ENCODE measurements at regions not wholly inside any gene's neighbourhood (a gene's known extent, or its start where the extent isn't known, plus 50 kb on each side); places are given as distances from the start of the nearest gene placed in this dataset.
"Not testable (repeated sequence)": the region's sequence is repeated elsewhere in the genome, so short reads cannot be mapped to it uniquely, and the experiment has no call there.

DNA sequence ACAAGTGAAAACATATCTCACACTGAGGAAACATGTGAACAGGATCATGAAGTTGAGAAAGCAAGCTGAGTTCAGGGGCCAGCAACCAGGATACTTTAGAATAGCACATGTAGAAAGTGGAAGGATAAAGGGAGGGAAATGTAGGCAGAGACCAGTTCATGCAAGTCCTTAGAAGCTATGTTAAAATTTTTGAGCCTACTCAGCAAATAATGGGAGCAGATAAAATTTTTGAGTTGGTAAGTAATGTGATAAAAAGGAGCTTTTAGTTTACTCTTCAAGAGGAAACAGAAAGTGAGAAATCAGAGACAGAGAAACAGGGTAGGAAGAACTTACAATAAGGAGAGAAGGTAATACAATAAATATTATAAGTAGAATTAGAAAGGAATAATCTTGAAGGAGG lies 105.6 kb upstream of the ZBTB20 start:
- no peak for DNase-seq (ENCODE audit: low spot score)

DNA sequence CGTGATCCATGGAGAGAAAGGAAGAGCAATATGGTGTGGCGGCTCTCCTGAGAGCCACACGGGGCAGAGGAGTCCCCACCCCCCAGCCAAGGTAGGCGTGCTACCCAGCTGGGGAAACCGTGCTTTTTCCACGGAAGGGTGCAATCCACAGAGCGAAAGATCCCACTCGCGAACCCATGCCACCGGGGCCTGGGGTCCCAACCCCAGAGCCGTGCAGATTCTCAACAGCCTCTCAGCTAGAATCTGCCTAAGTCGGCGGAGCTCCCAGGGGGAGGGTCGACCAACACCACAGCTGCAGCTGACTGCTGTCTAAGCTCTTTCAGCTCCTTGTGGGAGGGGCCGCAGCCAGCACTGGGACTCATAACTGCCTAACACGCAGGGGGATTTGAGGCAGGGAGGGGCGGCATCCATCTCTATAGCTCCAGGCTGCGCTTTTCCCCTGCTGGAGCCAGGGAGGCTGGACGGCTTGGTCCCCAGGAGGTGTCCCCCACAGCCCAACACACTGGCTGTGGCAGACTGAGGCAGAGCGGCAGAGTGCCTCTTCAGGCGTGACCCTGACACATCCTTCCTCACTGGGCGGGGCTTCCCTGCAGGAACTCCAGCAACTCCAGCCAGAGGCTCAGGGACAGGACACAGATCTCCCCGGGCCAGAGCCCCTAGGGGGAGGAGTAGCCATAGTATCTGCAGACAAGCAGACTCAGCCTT lies 107.6 kb upstream of the ZBTB20 start:
- no peak for DNase-seq (ENCODE audit: low spot score)

DNA sequence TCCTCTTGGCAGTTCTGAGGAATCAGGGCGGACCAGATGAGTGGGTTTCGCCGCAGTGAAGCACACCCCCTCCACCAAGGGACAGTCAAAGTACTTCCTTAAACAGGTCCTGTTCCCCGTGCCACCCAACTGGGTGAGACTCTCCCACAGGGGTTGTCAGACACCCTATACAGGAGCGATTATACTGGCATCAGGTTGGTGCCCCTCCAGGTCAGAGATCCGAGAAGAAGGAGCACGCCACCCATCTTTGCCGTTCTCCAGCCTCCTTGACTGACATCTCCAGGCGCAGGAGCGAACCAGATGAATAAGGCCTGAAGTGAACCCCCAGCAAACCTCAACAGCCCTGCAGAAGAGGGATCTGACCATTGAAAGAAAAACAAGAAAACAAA lies 108.1 kb upstream of the ZBTB20 start:
- DNase-seq (ENCODE audit: low spot score), result no peak

DNA sequence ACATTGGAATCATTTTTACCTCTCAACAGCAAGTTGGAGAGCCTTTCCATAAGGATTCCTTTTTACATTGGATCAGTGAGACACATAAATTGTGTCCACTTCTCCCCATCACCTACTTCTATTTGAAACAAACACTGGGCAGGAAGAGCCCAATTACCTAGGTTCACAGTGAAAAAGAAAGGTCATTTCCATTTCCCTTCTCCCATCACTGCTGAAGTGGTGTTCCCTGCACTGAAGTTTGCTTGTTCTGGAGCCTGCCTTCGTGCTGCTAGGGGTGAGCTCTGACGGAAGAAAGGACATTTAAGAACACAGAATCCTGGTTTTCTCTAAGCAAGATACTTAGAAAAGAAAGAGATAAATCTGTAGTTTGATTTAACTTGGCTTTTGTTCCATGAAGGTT lies 123.8 kb upstream of the ZBTB20 start:
- DNase-seq (ENCODE audit: low spot score), result no peak

DNA sequence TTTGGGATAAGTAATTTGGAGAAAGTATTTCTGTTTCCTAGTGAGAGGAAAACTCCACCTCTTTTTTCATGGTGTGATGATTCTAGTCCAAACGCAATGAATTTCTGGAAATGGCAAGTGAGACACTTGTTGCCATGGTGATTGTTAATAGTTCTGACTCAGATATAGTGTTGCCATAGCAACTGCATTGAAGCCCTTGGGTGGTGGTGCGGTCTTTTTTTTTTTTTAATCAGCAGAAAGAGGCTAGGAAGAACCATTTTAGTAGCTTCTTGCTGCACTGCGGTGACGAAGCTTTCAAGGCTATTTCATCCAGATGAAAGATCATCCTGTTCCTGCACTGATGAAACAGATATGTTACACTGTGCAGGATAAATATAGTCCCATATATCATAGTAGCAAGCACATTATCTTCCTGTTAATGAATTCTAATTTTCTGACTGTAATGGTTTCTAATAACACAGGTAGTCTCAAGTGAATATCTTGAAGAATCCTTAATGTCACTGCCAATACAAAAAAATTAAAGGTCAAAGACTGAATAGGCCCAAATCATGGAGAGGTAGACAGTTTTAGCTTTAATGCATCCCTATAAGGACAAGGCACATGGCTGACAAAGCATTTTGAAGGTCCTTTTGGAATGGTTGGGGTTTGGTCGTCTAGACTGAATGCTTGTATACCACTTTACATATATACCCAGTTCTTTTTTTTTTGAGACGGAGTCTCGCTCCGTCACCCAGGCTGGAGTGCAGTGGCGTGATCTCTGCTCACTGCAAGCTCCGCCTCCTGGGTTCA lies 125.1 kb upstream of the ZBTB20 start:
- peak; percentile 77 for DNase-seq (ENCODE audit: low spot score)

DNA sequence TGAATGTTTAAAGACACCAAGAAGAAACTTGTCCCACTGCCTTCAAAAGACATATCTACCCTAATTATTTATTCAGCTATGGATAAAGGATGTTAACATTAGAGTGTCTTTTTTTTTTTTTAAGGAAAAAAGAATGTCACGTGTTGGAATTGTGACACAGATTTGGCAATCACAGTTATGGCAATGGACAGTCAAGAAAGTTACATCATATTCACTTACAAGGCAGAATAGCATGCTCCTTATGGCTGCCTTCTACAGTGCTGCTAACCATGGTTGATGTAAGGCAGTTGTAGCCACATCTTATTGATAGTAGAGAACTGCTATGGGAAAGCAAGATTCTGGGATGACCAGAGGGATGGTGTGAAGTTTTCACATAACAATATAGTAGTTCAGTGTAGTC lies 128.8 kb upstream of the ZBTB20 start:
- no peak for DNase-seq (ENCODE audit: low spot score)

DNA sequence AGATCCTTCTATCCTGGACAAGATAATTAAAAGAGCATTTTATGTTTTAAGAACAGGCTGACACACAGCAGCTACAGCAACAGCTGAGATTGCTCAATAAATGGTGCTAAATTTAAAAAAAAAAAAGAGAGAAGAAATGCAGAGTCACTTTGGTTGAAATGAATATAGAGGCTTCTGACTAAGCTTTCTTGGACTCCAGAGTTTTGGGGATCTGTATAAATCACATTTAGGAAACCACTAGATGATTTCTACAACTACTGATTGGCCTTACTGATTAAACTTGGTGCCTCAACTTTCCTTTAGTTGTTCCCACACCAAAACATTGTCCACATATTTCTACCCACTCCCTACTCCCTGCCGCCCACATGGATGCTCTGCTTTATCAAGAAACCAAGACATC lies 132.9 kb upstream of the ZBTB20 start:
- no peak for DNase-seq (ENCODE audit: low spot score)

DNA sequence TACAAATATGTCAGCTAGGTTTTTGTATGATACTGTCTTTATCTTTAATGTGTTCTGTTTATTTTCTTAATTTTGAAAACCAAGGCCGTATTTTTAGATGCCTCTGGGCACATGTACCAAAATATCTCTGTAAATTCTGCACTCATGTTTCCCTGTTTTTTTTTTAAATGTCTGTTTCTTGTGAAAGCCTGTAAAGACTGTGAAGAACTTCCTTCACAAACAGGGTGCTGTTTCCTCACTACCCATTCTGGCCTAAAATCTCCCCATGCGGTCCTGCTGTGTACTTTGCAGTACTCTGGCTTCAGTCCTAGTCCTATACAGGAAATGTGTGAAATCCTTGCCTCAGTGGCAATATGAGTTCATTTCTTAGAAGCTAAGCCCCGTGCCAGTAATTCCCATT lies 133.4 kb upstream of the ZBTB20 start:
- peak; percentile 45 for DNase-seq (ENCODE audit: low spot score)

DNA sequence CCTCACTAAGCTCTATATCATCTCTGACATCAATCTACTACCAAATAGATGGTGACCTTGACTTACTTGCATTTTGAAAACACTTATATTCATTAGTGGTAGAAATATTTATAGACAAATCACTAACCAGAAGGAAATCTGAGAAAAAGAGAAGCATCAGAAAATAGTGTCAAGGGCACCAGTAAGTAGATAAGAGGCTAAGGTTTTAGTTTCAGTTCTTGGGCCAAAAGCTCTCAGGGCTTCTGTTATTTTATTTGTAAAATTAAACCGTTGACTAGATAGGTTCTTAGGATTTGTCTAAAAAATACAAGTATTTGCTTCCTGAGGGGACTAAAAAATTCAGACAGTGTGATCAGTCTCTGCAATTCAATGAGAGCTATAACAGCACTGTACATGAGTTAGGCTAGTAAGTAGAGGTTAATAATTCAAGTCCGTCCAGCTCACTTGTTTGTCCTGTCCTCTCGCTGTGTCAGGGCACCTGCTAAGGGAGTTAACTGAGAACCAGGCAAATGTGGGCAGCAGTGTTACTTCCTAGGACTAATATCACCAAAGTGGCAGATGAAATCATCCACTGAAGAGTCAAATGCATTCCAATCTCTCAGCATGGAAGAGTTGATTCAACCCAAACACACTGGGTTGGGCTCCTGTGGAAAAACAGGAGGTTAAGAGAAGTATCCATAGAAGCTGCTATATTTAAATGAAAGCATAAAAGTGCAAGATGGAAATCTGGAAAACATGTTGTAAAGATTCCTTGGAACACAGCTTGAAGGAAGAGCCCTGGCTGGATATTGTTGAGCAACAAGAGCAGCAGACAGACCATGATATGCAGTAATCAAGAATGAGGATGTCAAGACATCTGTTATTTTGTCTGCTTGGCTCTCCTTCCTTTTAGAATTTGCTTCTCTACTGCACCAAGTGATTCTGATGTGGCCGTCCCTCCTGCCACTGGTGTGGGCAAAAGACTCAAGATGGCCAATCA lies 134.9 kb upstream of the ZBTB20 start:
- no peak for DNase-seq (ENCODE audit: low spot score)

DNA sequence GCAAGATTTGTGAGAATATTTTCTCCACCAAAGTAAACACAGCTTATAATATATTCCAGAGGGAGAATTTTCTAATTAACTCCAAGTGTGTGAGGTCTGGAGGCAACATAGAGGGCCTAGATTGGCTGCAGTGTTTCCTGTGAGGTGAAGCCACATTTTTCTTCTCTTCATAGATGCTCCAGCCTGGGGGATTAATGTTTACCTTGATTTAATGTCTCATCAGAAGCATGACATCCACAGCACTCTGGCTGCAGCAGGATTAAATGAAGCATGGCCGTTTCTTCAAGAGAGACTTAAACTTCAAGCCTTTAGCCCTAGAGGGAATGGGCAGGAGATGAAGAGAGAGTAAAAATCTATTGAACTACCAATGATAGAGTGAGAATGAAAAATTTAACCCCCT lies 137.9 kb upstream of the ZBTB20 start:
- no peak for DNase-seq (ENCODE audit: low spot score)

DNA sequence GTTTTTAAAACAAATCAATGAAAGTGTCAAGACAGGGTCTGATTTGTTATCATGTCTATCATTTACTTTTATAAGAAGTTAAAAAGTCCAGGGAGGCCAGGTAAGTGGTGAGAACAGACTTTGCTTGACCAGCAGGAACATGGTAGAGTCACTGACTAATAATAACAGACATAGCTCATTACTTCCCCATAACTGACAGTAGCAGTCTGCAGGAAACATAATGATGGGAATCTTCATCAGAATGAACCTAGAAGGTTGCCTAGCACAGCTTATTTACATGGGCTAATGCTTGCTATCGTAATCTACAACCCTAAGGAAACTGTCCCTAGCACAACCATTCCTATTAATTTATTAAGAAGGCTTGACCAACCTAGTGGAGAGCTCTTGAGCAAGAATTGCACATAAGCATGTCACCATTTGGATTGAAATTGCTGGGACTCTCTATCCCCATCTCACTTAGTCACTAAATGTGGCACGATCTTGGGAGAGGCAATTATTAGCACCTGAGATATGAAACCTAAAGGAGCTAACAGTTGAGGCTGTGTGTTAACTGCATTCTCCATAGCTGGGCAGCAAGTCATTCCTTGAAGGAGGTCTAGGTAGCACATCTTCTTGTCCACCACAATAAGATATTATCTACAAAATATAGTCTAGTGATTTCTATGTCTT lies 139.6 kb upstream of the ZBTB20 start:
- no peak for DNase-seq (ENCODE audit: low spot score)

DNA sequence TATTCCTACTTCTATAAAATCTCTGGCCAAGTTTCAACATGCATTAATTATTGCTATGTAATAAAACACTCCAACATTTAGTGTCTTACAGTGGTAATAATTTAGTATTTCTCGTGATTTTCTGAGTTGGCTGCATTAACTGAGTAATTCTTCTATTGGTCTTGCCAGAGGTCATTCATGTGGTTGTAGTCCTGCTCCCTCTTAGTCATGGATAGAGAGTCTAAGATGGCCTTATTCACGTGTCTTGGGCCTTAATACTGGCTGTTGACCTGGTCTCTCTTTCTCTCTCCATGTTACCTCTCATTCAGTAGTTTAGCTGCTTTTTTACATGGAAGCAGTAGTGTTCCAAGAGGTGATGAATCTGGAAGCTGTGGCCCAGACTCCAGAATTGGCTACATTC lies 140.1 kb upstream of the ZBTB20 start:
- no peak for DNase-seq (ENCODE audit: low spot score)

DNA sequence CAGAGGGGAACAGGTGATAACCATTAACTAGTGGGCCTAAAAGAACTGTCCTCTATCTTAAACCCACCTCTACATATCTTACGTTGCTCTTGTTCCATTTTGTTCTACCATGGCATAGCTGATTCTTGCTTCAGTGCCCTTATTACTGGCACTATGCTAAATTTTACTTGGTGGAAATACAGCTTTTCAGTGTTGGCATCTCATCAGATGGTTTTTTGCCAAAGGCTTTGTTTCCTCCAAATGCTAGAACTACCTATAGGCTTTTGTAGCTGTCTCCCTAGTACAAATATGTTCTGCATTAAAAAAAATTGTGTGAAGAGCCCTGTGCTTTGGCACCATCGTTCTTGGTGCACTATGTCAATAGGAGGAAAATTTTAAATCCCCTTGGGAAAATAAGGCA lies 145.0 kb upstream of the ZBTB20 start:
- DNase-seq (ENCODE audit: low spot score), result no peak

DNA sequence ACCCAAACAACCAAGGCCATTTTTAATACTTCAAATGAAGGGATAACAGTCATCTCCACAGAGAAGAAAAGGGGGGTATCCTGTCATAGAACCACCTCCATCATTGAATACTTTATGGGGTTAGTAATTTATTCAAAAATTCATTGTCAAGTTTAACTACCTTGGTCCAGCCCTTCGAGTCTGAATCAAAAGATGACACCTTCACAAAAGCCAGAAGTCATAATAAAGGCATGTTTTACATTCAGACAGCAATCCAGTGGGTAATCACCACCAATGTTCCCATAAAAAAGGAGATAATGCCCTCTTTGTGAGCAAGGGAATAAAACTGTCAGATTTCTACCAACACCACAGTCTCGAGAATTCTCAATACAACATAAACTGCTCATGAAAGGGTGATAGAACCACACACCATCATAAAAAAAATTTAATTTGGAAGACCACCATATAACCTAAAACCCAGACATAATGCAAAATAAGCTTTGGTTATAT lies 145.6 kb upstream of the ZBTB20 start:
- no peak for DNase-seq (ENCODE audit: low spot score)

DNA sequence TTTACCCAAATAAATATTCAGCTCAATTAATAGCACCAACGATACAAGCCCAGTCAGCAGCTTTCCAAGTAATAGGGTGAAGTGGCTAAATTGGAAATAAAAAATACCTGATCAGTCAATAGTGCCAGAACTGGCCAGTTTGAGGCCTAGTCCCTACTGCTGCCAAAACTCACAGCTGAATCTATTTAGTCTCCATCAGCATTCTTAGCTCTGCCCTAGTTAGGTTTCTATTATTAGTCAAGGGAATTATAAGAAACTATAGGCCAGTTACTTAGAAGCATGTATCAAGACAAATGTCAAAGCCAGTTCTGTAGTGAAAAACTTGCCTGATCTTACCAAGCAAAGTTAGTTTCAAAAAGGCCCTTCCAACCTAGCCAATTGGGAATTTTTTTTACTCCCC lies 146.2 kb upstream of the ZBTB20 start:
- DNase-seq (ENCODE audit: low spot score), result no peak

DNA sequence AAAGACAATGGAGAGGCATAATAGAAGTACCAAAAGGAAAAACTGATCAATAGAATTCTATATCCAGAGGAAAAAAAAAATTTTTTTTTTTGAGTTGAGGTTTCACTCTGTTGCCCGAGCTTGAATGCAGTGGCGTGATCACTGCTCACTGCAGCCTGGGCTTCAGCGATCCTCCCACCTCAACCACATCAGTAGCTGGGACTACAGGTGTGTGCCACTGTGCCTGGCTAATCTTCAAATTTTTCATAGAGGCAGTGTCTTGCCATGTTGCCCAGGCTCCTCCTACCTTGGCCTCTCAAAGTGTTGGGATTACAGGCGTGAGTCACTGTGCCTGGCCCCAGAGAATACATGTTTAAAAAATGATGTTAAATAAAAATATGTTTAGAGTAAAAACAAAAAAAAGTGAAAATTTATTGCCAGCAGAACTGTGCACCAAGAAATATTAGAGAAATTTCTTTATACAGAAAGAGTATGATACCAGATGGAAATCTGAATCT lies 154.3 kb upstream of the ZBTB20 start:
- DNase-seq (ENCODE audit: low spot score), result no peak

DNA sequence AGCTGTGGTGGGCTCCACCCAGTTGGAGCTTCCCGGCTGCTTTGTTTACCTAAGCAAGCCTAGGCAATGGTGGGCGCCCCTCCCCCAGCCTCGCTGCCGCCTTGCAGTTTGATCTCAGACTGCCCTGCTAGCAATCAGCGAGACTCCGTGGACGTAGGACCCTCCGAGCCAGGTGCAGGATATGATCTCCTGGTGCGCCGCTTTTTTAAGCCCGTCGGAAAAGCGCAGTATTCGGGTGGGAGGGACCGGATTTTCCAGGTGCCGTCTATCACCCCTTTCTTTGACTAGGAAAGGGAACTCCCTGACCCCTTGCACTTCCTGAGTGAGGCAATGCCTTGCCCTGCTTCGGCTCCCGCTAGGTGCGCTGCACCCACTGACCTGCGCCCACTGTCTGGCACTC lies 170.9 kb upstream of the ZBTB20 start:
- not testable (repeated sequence) for DNase-seq (ENCODE audit: low spot score)

DNA sequence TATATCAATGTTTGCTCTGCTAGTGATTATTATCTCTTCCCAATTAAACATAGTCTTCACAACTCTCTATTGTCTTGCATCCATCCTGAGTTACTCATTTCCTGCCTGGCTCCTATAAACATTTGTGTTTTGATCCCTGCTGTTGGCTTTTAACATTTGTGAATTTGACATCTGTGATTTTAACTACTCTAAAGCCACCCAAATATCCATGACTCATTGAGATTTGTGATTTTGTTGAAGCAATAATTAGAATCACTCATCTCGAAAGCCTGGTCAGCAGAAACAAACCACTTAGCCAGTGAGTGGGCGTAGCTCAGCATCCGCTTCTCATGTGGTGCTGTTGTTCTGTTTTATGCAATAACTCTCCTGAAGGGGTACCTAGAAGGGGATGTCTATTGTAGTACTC lies 174.3 kb upstream of the ZBTB20 start:
- DNase-seq (ENCODE audit: low spot score), result peak; percentile 1

DNA sequence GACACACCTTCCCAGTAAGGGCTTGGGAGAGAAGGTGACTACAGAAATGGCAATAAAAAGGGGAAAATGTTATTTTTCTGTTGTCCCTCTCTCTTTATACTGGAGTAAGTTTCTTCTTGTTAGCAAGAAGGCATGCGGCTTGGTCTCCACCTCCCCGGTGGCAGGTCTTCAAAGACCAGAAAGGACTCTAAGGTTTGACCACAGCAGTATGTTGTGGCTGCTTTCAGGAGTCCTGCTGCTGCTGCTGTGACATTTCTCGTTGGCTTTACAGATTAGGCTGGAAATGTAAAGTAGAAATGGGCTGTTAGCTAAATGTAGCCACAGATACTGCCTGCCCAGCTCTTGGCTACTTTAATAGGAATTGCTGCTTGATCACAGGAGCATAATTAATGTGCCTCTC lies 175.8 kb upstream of the ZBTB20 start:
- no peak for DNase-seq (ENCODE audit: low spot score)

DNA sequence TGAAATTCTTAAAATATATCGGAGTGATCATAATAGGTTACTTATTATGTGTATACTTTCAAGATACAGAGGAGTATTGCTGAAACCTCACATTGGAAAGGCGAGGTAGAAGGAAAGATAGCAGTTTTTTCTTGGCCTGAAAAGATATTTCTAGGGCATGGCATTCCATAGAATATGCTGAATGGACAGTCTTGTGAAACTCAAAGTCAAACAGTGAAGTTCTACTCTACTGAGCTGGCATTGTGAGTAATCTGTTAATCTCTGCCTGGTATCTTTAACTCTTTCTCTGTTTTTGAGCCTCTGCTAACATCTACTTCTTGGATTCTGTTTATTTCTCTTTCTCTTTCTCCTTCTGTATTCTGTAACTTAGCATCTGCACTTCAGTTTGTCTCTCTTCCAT lies 176.3 kb upstream of the ZBTB20 start:
- DNase-seq (ENCODE audit: low spot score), result no peak

DNA sequence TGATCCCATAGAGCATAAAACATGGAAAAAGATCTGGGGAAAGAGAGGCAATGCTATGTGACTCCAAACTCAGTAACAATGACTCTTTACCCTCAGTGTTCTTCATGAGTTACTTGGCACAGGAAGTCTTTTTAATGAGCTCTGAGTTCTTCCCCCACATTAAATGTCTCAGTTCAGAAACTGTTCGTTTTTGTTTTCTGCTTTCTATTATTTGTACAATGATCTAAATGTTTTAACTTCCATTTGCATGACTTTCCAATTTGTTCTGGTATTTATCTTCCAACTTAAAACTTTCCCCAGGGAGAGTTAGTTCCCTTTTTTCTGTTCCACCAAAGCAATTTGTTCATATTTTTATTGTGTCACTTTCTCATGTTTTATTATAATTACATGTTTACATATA lies 177.0 kb upstream of the ZBTB20 start:
- no peak for DNase-seq (ENCODE audit: low spot score)

DNA sequence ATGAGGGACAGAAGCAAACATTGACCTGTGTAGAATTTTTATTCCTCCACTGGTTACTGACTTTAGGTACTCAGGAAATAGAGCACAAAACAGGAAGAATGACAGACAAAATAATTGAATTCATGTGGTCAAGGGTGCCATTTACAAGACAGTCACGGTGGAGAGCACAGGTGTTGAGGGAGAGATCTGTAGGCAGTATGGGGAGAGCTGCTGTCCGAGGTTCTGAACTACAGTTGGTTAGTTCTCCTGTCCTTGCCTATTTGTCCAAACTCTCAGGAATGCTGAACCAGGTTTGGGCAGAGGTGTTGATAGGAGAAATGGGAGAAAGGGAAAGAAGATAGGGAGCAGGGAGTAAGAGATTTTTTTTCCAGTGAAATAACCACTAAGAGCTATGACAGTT lies 178.5 kb upstream of the ZBTB20 start:
- no peak for DNase-seq (ENCODE audit: low spot score)

Data from Ammon's horn (tissue), 1 donor.